ENCODE measurements at regions not wholly inside any gene's neighbourhood (a gene's known extent, or its start where the extent isn't known, plus 50 kb on each side); places are given as distances from the start of the nearest gene placed in this dataset.

- TF ChIP-seq ATF3 (IDR thresholded peaks at IDR 0.05; ENCODE audit: insufficient read depth, low read depth, low read length) = no peak
- no peak for TF ChIP-seq FOSL1 (IDR thresholded peaks at IDR 0.05; ENCODE audit: insufficient read depth, low read depth, low read length)
- no peak for TF ChIP-seq MAX (IDR thresholded peaks at IDR 0.05)
- no peak for TF ChIP-seq USF2 (IDR thresholded peaks at IDR 0.05; ENCODE audit: low read length)
Observed at GRCh38 chrY:14472421-14472820, 51.9 kb upstream of the NLGN4Y start (continued).
